ENCODE measurements at regions not wholly inside any gene's neighbourhood (a gene's known extent, or its start where the extent isn't known, plus 50 kb on each side); places are given as distances from the start of the nearest gene placed in this dataset.

- POLR2A ChIA-PET: no interaction called here
- no TSS peak for BruUV-seq (replicated peaks)
- H3K9me3 ChIP-seq (replicated peaks; ENCODE audit: control insufficient read depth, insufficient read depth, low read length): no peaks in the 10 kb centered on the region
- intact Hi-C loops (cut with micrococcal nuclease; ENCODE audit: unreplicated experiment): no loop called here
- SMC1A ChIA-PET (ENCODE audit: uncharacterized antibody, unreplicated experiment): no interaction called here
- no peaks in the 10 kb centered on the region for H3K27me3 ChIP-seq (replicated peaks in 1 of 2; ENCODE audit: control insufficient read depth in 2 of 2, insufficient read depth in 2 of 2, low read length in 1 of 2)
- H3K9ac ChIP-seq (ENCODE audit: control insufficient read depth, insufficient read depth, low read length): no peak overlapping the region
- H3K4me3 ChIP-seq: no peak overlapping the region
- no peaks in the 10 kb centered on the region for H4K20me1 ChIP-seq (ENCODE audit: control insufficient read depth, insufficient read depth)
- H3K79me2 ChIP-seq (ENCODE audit: control insufficient read depth, insufficient read depth, low read length): no peaks in the 10 kb centered on the region
- no peak for ATAC-seq
- CTCF ChIA-PET: interaction anchor here (0.8 kb wide), 1 partner anchor 49 kb away, joined by 3 read pairs; no protein-coding TSS in a partner anchor
- H3K36me3 ChIP-seq (ENCODE audit: control insufficient read depth in 2 of 2, insufficient read depth in 2 of 2, low read length in 1 of 2): no peaks in the 10 kb centered on the region
- no peak overlapping the region for H3K4me2 ChIP-seq (ENCODE audit: control insufficient read depth, insufficient read depth)
- TF ChIP-seq, protein P1, sequence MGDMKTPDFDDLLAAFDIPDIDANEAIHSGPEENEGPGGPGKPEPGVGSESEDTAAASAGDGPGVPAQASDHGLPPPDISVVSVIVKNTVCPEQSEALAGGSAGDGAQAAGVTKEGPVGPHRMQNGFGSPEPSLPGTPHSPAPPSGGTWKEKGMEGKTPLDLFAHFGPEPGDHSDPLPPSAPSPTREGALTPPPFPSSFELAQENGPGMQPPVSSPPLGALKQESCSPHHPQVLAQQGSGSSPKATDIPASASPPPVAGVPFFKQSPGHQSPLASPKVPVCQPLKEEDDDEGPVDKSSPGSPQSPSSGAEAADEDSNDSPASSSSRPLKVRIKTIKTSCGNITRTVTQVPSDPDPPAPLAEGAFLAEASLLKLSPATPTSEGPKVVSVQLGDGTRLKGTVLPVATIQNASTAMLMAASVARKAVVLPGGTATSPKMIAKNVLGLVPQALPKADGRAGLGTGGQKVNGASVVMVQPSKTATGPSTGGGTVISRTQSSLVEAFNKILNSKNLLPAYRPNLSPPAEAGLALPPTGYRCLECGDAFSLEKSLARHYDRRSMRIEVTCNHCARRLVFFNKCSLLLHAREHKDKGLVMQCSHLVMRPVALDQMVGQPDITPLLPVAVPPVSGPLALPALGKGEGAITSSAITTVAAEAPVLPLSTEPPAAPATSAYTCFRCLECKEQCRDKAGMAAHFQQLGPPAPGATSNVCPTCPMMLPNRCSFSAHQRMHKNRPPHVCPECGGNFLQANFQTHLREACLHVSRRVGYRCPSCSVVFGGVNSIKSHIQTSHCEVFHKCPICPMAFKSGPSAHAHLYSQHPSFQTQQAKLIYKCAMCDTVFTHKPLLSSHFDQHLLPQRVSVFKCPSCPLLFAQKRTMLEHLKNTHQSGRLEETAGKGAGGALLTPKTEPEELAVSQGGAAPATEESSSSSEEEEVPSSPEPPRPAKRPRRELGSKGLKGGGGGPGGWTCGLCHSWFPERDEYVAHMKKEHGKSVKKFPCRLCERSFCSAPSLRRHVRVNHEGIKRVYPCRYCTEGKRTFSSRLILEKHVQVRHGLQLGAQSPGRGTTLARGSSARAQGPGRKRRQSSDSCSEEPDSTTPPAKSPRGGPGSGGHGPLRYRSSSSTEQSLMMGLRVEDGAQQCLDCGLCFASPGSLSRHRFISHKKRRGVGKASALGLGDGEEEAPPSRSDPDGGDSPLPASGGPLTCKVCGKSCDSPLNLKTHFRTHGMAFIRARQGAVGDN (IDR thresholded peaks at IDR 0.05): no peak
- TF ChIP-seq ASH2L (IDR thresholded peaks at IDR 0.05; ENCODE audit: borderline replicate concordance, low read depth) (no peak), E2F4 (IDR thresholded peaks at IDR 0.05; ENCODE audit: low read depth, low read length) (no peak), SUZ12 (IDR thresholded peaks at IDR 0.05; ENCODE audit: unreplicated experiment) (no peak), TBL1XR1 (IDR thresholded peaks at IDR 0.05; ENCODE audit: low read depth, low read length) (no peak), ZNF217 (IDR thresholded peaks at IDR 0.05) (no peak), CUX1 (IDR thresholded peaks at IDR 0.05; ENCODE audit: insufficient replicate concordance, low read depth, low read length) (no peak)
- in situ Hi-C loops (cut with MboI): no loop called here
- RAD21 ChIA-PET (ENCODE audit: unreplicated experiment): no interaction called here
- H2AFZ ChIP-seq (ENCODE audit: control insufficient read depth, low read depth, low read length): no peak overlapping the region
- no peaks in the 10 kb centered on the region for H3K4me1 ChIP-seq (ENCODE audit: control insufficient read depth, insufficient read depth, low read length)
- H3K27ac ChIP-seq (ENCODE audit: control insufficient read depth, insufficient read depth): no peak overlapping the region
- FAIRE-seq: no peak
- no peak for DNase-seq (ENCODE audit: low read depth, low spot score)
These were observed 2074.5 kb downstream of the MAT2B start for GRCh38 chr5:165579911-165580310.

All from GM12878 (cell line).